ENCODE measurements at regions not wholly inside any gene's neighbourhood (a gene's known extent, or its start where the extent isn't known, plus 50 kb on each side); places are given as distances from the start of the nearest gene placed in this dataset.

DNA sequence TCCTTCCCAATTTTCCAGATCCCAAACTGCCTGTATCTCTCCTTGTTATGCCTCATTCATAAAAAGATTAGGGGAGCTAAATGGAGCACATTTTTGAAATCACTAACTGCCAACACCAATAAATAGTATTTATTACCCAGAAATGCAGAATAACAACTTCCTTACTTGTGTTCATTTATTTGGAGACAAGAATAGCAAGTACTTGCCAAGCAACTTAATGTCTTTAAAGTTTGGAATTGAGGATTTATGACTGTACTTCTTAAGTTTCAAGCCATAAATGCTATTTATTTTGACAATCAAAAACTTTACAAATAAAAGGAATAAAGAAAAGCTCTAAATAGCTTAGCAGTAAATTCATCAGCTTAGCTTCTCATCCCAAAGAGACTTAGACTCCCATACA is 626.1 kb upstream of the NOVA1 start:
- Histone ChIP-seq H3K9me3 (no peaks in the 10 kb centered on the region), H3K36me3 (no peaks in the 10 kb centered on the region), H3K27ac (no peak overlapping the region), H3K4me1 (no peaks in the 10 kb centered on the region), H3K27me3 (no peaks in the 10 kb centered on the region), H3K4me3 (no peak overlapping the region)
- intact Hi-C loops (cut with DNase I), result no loop called here
- ATAC-seq (no peak), DNase-seq (no peak)
- TF ChIP-seq, protein P1, sequence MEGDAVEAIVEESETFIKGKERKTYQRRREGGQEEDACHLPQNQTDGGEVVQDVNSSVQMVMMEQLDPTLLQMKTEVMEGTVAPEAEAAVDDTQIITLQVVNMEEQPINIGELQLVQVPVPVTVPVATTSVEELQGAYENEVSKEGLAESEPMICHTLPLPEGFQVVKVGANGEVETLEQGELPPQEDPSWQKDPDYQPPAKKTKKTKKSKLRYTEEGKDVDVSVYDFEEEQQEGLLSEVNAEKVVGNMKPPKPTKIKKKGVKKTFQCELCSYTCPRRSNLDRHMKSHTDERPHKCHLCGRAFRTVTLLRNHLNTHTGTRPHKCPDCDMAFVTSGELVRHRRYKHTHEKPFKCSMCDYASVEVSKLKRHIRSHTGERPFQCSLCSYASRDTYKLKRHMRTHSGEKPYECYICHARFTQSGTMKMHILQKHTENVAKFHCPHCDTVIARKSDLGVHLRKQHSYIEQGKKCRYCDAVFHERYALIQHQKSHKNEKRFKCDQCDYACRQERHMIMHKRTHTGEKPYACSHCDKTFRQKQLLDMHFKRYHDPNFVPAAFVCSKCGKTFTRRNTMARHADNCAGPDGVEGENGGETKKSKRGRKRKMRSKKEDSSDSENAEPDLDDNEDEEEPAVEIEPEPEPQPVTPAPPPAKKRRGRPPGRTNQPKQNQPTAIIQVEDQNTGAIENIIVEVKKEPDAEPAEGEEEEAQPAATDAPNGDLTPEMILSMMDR (IDR thresholded peaks at IDR 0.05), result no peak

DNA sequence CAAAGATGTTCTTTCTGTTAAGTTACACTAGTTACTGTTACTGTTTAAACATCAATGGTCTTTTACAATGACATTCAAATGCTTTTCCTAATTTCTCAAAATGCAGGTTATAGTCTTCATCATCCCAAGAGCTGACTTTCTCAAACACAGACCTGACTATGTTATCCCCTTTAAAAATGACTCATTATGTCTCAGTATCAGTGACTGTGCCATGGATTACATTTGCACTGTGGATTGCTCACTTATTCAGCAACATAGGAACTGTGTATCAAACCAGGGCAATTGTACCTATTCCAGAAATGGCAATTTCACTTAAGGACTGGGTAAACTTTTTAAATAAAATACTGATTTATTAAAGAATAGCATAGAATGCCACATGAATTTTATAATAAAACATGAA is 630.2 kb upstream of the NOVA1 start:
- H3K27me3 ChIP-seq, result no peaks in the 10 kb centered on the region
- intact Hi-C loops (cut with DNase I), result no loop called here
- ATAC-seq (no peak), DNase-seq (no peak)
- no peak overlapping the region for H3K27ac ChIP-seq
- no peaks in the 10 kb centered on the region for H3K4me1 ChIP-seq
- TF ChIP-seq, protein P1 (IDR thresholded peaks at IDR 0.05), result no peak
- no peak overlapping the region for H3K4me3 ChIP-seq
- no peaks in the 10 kb centered on the region for H3K36me3 ChIP-seq
- no peaks in the 10 kb centered on the region for H3K9me3 ChIP-seq

DNA sequence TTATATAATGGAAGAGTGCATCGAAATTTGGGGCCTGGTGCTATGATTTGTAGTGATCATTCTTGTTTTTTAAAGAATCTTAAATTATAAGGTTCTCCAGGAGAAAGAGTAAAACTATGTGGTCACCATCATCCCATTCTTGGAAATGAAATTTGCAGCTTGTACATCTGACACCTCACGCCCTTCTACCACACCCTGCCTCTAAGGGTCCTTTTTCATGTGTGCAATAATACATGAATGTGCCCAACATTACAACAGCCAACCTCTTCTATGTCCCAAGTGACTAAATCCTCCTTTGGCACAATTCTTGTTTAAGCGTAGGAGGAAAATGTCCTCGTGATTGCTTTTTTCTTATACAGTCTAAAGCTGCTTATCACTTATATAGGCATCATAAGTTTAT is 636.5 kb upstream of the NOVA1 start:
- intact Hi-C loops (cut with DNase I), result no loop called here
- H3K9me3 ChIP-seq, result no peaks in the 10 kb centered on the region
- H3K27ac ChIP-seq, result no peak overlapping the region
- no peak for DNase-seq
- no peak for ATAC-seq
- TF ChIP-seq, protein P1 (IDR thresholded peaks at IDR 0.05), result no peak
- H3K27me3 ChIP-seq, result no peaks in the 10 kb centered on the region
- H3K4me1 ChIP-seq, result no peaks in the 10 kb centered on the region
- no peaks in the 10 kb centered on the region for H3K36me3 ChIP-seq
- no peak overlapping the region for H3K4me3 ChIP-seq

DNA sequence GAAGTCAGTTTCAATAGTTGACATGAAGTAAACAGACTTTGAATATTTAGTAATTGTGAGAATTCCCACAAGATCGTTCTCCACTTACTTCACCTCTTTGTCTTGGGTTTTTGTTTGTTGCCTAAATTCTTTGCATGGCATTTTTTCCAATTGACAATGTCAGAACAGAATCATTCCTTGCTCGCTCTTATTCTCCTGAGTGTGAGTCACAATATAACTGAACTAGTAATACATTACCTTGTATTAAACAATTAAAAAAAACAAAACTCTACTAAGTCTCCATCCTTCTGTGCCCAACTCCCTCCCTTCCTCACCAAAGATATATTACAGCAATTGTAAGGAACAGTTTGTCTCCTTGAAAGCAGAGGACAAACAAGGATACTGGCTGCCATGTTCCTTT is 638.8 kb upstream of the NOVA1 start:
- ATAC-seq (no peak), DNase-seq (no peak)
- Histone ChIP-seq H3K9me3 (no peaks in the 10 kb centered on the region), H3K27me3 (no peaks in the 10 kb centered on the region), H3K27ac (no peak overlapping the region), H3K4me1 (no peaks in the 10 kb centered on the region), H3K4me3 (no peak overlapping the region), H3K36me3 (no peaks in the 10 kb centered on the region)
- TF ChIP-seq, protein P1 (IDR thresholded peaks at IDR 0.05), result no peak
- intact Hi-C loops (cut with DNase I), result no loop called here

DNA sequence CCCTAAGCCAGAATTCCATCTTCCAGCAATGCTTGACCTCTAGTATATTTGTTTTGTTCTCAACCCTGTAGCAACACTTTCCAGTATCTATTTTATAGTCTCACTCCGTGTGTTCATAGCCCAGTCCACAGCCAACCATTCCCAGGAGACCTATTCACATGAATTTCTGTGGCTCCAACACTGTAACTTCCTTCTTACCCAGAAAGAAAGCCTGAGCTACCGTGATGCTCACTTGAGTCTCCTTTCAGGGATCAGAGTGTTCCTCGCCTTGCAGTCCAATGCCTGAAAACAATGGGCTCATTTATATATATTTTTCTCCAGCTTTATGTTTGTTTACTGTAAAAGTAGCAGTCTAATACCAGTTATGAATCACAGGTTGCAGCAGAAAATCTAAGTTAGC is 645.0 kb upstream of the NOVA1 start:
- ATAC-seq (no peak), DNase-seq (no peak)
- H3K4me1 ChIP-seq, result no peaks in the 10 kb centered on the region
- intact Hi-C loops (cut with DNase I), result no loop called here
- no peaks in the 10 kb centered on the region for H3K9me3 ChIP-seq
- H3K27me3 ChIP-seq, result no peaks in the 10 kb centered on the region
- TF ChIP-seq, protein P1 (IDR thresholded peaks at IDR 0.05), result no peak
- no peaks in the 10 kb centered on the region for H3K36me3 ChIP-seq
- no peak overlapping the region for H3K27ac ChIP-seq
- no peak overlapping the region for H3K4me3 ChIP-seq

DNA sequence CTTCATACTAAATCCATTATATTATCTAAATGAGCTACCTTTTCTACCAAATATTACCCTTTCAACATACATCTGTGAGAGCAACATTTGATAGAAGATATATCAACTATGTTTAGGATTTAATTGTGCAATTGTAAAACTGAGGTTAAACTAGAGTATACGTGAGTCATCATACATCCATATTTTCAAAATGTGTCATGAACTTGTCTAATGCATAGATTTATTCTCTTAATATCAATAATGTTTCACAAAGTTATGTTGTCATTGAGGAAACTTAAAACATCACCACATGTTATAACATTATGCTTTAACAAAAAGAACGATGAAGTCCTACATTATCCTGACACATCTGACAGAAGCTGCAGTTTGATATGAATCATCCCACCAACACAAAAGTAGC is 645.5 kb upstream of the NOVA1 start:
- ATAC-seq (no peak), DNase-seq (no peak)
- Histone ChIP-seq H3K27ac (no peak overlapping the region), H3K9me3 (no peaks in the 10 kb centered on the region), H3K4me3 (no peak overlapping the region), H3K36me3 (no peaks in the 10 kb centered on the region), H3K4me1 (no peaks in the 10 kb centered on the region), H3K27me3 (no peaks in the 10 kb centered on the region)
- intact Hi-C loops (cut with DNase I), result no loop called here
- TF ChIP-seq, protein P1 (IDR thresholded peaks at IDR 0.05), result no peak
